Activated CD4-positive, alpha-beta T cell treated with anti-CD3 and anti-CD28 coated beads, Interleukin-2, amount 10 ng/mL, durations not matched to agents 24 days and 14 days (primary cell): ENCODE measurements at regions not wholly inside any gene's neighbourhood (a gene's known extent, or its start where the extent isn't known, plus 50 kb on each side); places are given as distances from the start of the nearest gene placed in this dataset.

Source experiments
- DNase-seq: peaks from one replicate; pipeline ENCODE4 v3.0.0; 2022
- H3K27ac Mint-ChIP-seq: one replicate; pipeline ENCODE4 v1.8.0; 2022; ENCODE audit warnings: mild to moderate bottlenecking, mixed read lengths
- H3K27me3 Mint-ChIP-seq: one replicate; pipeline ENCODE4 v1.8.0; 2022; ENCODE audit warnings: mixed read lengths
- H3K36me3 Mint-ChIP-seq: one replicate; pipeline ENCODE4 v1.8.0; 2022; ENCODE audit warnings: low read depth, mild to moderate bottlenecking, mixed read lengths
- H3K4me1 Mint-ChIP-seq: one replicate; pipeline ENCODE4 v1.8.0; 2021; ENCODE audit warnings: mixed read lengths
- H3K4me3 Mint-ChIP-seq: one replicate; pipeline ENCODE4 v1.8.0; 2022; ENCODE audit warnings: mild to moderate bottlenecking, moderate library complexity, mixed read lengths
- H3K9me3 Mint-ChIP-seq: one replicate; pipeline ENCODE4 v1.8.0; 2021; ENCODE audit warnings: mixed read lengths
- intact Hi-C: fragments of 100-400 bp; cut with micrococcal nuclease; formaldehyde crosslinking; loops from one replicate; pipeline ENCODE4 v1.15.1; 2023

DNA sequence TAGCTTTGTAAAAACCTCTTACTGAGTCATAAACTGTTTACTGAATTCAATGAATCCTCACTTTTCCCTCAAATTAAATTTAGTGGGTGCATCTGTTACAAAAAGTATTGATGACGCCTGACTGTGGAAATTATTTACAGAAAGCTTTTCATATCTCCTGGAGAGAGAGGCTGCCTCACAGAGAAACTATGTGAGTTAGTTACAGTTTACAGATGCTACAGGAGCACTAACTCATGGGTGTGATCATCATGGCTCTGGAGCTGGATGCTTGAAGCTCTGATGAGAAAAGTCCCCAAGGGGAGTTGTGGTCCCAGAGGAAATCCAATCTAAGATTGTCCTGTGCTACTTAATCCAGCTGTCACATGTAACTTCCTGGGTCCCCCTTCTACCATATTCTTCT is 590.8 kb downstream of the LMO7 start:
- H3K36me3 Mint-ChIP-seq, result no peaks in the 10 kb centered on the region
- H3K27ac Mint-ChIP-seq, result no peak overlapping the region

DNA sequence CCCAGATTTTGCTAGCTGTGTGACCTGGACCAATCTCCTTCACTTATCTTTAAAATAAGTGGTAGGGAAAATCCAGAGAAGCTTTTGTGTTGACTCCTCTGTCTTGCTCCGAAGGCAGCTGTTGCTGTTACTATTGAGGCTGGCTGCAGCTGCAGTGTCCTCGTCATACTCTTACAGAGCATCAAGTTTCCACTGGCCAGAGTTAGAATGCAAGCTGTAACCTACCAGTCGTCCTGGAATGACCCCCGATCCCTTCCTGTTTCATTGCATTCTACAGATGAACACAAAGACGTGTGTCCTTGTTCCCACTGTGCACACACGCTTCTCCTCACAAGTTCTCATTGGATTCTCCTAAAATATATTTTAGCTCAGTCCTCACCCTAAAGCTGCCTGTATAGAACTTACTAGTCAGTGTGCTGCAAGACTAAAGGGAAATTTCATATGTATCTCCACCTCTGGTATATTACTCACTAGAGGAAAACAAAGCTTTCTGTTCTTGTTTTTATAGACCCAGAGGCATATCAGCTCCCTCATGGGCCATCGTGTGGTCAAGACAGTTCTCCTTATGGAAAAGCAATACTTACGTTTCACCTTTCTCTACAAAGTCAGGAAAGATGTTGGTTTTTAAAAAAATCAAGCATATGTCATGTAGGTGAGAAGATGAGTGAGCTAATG is 589.8 kb downstream of the LMO7 start:
- Mint-ChIP-seq H3K27ac (no peak overlapping the region), H3K9me3 (no peaks in the 10 kb centered on the region), H3K4me1 (no peaks in the 10 kb centered on the region), H3K4me3 (no peak overlapping the region), H3K36me3 (no peaks in the 10 kb centered on the region), H3K27me3 (no peaks in the 10 kb centered on the region)
- intact Hi-C loops, result no loop called here
- DNase-seq, result no peak

More for the DNA sequence above, 590.8 kb downstream of the LMO7 start:
- no peak for DNase-seq
- Mint-ChIP-seq H3K4me3 (no peak overlapping the region), H3K27me3 (no peaks in the 10 kb centered on the region), H3K9me3 (no peaks in the 10 kb centered on the region), H3K4me1 (no peaks in the 10 kb centered on the region)
- intact Hi-C loops, result no loop called here

DNA sequence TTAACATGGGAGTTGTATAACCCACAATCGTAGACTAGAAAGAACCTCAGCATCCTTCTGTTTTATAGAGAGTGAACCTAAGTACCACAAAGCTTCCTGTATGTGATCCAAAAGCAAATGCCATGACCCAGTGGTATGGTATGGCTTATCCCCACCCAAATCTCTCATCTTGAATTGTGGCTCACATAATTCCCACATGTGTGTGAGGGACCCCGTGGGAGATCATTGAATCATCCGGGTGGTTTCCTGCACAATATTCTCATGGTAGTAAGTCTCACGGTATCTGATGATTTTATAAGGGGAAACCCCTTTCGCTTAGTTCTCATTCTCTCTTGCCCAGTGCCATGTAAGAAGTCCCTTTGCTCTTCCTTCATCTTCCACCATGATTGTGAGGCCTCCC is 587.9 kb downstream of the LMO7 start:
- Mint-ChIP-seq H3K4me1 (no peaks in the 10 kb centered on the region), H3K4me3 (no peak overlapping the region), H3K27ac (no peak overlapping the region), H3K9me3 (no peaks in the 10 kb centered on the region), H3K36me3 (no peaks in the 10 kb centered on the region), H3K27me3 (no peaks in the 10 kb centered on the region)
- DNase-seq, result no peak
- intact Hi-C loops, result no loop called here

DNA sequence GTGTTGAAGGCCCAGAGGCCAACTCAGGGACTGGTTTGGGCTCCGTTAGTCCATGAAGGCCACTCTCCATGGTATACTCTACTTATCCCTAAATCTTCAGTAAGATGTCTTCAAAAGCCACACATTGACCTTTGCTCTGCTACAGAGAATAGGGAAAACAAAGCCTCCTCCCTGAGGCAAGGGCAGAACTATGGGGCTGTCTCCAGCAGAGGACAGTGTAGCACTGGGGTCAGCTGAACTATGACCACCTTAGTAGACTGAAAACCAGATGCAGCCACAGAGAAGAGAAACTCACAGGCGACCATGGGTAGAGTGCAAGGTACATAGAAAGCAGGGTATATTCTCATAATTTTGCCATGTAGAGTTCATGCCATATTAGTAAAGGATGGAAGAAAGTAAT is 587.4 kb downstream of the LMO7 start:
- DNase-seq, result no peak
- Mint-ChIP-seq H3K27ac (no peak overlapping the region), H3K4me3 (no peak overlapping the region), H3K27me3 (no peaks in the 10 kb centered on the region), H3K9me3 (no peaks in the 10 kb centered on the region), H3K36me3 (no peaks in the 10 kb centered on the region), H3K4me1 (no peaks in the 10 kb centered on the region)
- intact Hi-C loops, result no loop called here

DNA sequence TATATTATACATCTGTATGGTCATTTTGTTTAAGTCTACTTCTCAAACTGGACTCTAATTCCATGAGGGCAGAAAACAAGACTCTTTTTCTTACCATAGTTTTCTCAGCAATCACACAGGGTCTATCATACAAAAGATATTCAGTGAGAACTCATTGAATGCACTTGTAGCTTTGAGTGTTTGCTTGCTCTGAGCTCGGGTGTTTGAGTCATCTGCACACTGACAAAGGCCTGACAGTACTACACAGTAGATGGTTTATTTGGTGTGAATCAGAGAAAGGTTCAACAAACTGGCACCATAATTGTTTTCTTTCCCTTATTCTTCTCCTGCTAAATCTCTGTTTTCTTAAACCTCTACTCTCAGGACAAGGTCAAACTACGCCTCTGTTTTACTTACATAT is 586.4 kb downstream of the LMO7 start:
- H3K27ac Mint-ChIP-seq, result no peak overlapping the region

GRCh38 chr13:76216729-76217128 is 580.6 kb downstream of the LMO7 start:
- H3K36me3 Mint-ChIP-seq, result no peaks in the 10 kb centered on the region
- H3K27me3 Mint-ChIP-seq, result no peaks in the 10 kb centered on the region
- no peaks in the 10 kb centered on the region for H3K4me1 Mint-ChIP-seq
- H3K4me3 Mint-ChIP-seq, result no peak overlapping the region
- intact Hi-C loops, result no loop called here
- no peak overlapping the region for H3K27ac Mint-ChIP-seq
- no peak for DNase-seq
- no peaks in the 10 kb centered on the region for H3K9me3 Mint-ChIP-seq

More for the DNA sequence above, 586.4 kb downstream of the LMO7 start:
- no peaks in the 10 kb centered on the region for H3K27me3 Mint-ChIP-seq
- no peaks in the 10 kb centered on the region for H3K4me1 Mint-ChIP-seq
- H3K4me3 Mint-ChIP-seq, result no peak overlapping the region
- no peaks in the 10 kb centered on the region for H3K36me3 Mint-ChIP-seq
- H3K9me3 Mint-ChIP-seq, result no peaks in the 10 kb centered on the region
- intact Hi-C loops, result no loop called here
- DNase-seq, result no peak

DNA sequence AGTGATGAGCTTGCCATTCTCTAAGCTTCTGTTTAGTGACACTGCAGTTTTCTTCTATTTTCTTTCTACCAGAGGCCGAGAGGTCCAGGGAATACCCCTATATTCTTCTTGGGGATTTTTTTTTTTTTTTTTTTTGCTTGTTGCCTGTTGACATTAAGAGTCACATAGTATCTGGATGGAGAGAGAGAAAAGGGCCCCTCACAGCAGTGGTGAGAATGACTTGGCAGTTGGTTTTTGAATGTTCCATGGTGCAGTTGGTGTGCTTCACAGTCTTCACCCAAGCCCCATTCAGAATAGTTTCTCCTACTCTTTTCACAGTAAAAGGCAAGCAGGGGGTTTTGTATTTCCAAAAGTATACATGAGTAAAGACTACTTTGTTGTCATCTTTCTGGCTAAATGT is 577.9 kb downstream of the LMO7 start:
- no peak overlapping the region for H3K4me3 Mint-ChIP-seq
- H3K27me3 Mint-ChIP-seq, result no peaks in the 10 kb centered on the region
- no peaks in the 10 kb centered on the region for H3K9me3 Mint-ChIP-seq
- no peak overlapping the region for H3K27ac Mint-ChIP-seq
- H3K4me1 Mint-ChIP-seq, result no peaks in the 10 kb centered on the region
- intact Hi-C loops, result no loop called here
- DNase-seq, result no peak
- no peaks in the 10 kb centered on the region for H3K36me3 Mint-ChIP-seq

DNA sequence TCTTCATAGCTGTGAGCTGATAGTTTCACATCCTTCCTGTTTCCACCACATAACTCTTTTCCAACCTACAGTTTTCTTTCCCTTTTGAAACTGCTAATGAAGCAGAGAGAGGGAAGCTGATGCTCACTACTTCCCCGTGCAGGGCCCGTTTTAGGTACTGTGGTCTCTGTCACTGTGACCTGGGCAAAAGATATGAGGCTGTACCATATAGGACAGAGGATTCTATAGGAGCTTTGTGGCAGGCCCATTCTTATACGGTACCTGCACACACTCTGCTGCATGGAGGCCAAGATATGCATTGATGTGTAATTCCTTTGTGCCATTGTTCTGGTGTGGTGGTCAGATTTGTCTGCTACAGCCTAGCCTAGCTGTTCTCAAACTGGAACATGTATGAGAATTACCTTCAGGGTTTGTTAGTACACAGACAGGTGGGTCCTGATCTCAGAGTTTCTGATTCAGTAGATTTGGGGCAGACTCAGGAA is 577.3 kb downstream of the LMO7 start:
- H3K9me3 Mint-ChIP-seq, result no peaks in the 10 kb centered on the region
- no peak for DNase-seq
- no peak overlapping the region for H3K27ac Mint-ChIP-seq
- no peak overlapping the region for H3K4me3 Mint-ChIP-seq
- intact Hi-C loops, result no loop called here
- no peaks in the 10 kb centered on the region for H3K36me3 Mint-ChIP-seq
- no peaks in the 10 kb centered on the region for H3K4me1 Mint-ChIP-seq
- no peaks in the 10 kb centered on the region for H3K27me3 Mint-ChIP-seq

DNA sequence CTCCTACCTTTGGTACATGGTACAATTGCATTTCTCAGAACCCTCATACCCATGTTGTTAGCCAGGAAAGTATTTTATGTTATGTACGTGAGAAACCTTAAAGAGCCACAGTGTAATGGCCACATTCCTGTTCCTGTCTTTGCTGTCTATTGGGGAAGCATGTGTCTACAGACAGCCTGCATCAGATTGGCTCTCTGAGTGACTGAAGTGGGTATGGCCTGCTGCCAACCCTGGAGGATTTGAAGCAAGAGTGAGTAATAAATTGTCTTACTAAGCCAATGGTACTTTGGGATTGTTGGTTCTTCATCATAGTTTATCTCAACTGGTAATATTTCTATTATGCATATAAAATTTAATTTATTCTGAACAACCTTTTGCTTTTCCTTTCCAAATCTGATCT is 574.1 kb downstream of the LMO7 start:
- Mint-ChIP-seq H3K9me3 (no peaks in the 10 kb centered on the region), H3K27ac (no peak overlapping the region), H3K4me1 (no peaks in the 10 kb centered on the region), H3K36me3 (no peaks in the 10 kb centered on the region), H3K4me3 (no peak overlapping the region), H3K27me3 (no peaks in the 10 kb centered on the region)
- no peak for DNase-seq
- intact Hi-C loops, result no loop called here

DNA sequence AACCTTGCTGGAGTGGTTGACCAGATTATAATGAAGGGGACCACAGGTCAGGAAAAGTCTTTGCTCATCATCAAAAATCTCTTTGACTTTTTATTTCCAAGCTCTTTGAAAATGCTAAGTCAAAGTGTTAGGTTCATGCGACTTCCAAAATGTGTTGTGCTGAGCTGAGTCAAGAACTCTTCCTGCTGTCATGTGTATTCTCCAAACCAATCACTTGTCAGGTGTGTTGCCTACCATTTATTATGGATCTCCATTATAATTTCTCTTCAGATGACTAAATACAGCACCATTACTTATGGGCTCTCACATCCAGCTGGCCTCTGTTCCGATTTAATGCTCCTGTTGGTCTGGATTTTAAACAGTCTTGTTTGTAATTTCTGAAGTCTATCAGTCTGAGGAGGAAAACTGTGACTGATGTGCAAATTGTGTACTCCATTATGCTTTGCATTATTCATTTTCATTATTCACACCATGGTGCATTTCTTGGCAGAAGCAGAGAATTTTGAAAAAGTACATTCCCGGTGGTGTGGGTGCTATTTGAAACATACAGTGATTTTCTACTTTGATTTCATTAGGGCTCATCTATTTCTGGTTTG is 562.5 kb downstream of the LMO7 start:
- H3K27me3 Mint-ChIP-seq, result no peaks in the 10 kb centered on the region
- H3K4me3 Mint-ChIP-seq, result no peak overlapping the region
- intact Hi-C loops, result no loop called here
- no peaks in the 10 kb centered on the region for H3K36me3 Mint-ChIP-seq
- H3K27ac Mint-ChIP-seq, result no peak overlapping the region
- DNase-seq, result no peak
- no peaks in the 10 kb centered on the region for H3K9me3 Mint-ChIP-seq
- no peaks in the 10 kb centered on the region for H3K4me1 Mint-ChIP-seq

DNA sequence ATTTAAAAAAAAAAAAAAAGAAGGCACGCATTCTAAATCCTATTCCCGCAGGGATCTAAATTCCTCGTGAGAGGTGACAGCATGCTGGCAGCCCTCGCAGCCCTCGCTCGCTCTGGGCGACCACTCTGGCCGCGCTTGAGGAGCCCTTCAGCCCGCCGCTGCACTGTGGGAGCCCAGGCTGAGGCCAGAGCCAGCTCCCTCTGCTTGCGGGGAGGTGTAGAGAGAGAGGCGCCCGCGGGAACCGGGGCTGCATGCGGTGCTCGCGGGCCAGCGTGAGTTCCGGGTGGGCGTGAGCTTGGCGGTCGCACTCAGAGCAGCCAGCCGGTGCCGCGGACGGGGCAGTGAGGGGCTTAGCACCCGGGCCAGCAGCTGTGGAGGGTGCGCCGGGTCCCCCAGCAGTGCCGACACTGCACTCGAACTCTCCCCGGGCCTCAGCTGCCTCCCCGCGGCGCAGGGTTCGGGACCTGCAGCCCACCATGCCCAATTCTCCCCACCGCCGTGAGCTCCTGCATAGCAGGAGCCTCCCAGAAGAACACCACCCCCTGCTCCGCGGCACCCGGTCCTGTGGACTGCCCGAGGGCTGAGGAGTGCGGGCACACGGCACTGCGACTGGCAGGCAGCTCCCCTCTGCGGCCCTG is 553.9 kb downstream of the LMO7 start:
- no peaks in the 10 kb centered on the region for H3K36me3 Mint-ChIP-seq
- no peak for DNase-seq
- intact Hi-C loops, result no loop called here
- H3K27me3 Mint-ChIP-seq, result no peaks in the 10 kb centered on the region
- no peak overlapping the region for H3K4me3 Mint-ChIP-seq
- no peaks in the 10 kb centered on the region for H3K9me3 Mint-ChIP-seq
- no peak overlapping the region for H3K27ac Mint-ChIP-seq
- no peaks in the 10 kb centered on the region for H3K4me1 Mint-ChIP-seq

DNA sequence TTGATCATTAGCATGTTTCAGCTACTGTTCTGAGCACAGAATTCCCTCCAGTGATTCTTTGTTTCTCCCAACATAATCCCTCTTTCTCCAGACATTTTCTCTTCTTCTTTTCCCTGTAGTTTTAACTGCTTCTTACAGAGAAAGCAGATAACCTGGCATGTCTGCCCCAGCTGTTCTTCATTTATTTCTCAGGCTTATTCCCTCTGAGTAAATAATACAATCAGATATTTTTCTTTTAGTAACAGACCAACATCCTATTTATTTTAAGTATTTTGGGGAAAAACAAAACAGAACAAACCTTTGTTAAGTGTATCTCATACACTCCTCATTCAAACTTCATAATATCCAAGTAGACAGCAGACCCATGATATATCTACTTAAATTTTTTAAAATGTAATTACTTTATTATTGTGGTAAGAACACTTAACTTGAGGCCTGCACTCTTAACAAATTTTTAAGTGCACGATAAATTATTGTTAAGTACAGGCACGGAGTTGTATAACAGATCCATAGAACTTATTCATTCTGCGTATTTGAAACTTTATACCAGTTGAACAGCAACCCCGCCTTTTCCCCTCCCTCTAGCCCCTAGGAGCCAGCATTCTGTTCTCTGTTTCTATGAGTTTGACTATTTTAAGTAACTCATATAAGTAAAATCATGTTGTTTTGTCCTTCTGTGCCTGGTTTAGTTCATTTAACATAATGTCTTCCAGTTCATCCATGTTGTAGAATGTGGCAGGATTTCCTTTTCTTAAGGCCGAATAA is 540.0 kb downstream of the LMO7 start:
- H3K4me1 Mint-ChIP-seq, result no peaks in the 10 kb centered on the region
- peaks cover 3% of the 10 kb centered on the region for H3K9me3 Mint-ChIP-seq
- DNase-seq, result no peak
- H3K4me3 Mint-ChIP-seq, result no peak overlapping the region
- intact Hi-C loops, result no loop called here
- H3K27me3 Mint-ChIP-seq, result no peaks in the 10 kb centered on the region
- no peaks in the 10 kb centered on the region for H3K36me3 Mint-ChIP-seq
- H3K27ac Mint-ChIP-seq, result no peak overlapping the region

DNA sequence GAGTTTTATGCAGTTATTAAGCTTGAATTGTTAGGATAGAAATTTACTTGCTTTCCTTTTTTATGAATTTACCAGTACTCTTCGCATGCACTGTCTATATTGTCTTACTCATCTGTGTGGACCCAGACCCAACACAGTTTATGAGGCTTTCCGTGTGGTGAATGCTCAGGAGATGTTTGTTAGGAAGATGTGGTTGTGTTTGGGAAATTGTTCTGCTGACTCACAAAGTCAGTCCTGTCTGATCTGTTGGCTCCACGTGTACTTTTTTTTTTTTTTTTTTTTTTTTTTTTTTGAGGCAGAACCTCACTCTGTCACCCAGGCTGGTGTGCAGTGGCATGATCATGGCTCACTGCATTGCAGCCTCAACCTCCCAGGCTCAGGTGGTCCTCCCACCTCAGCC is 532.5 kb downstream of the LMO7 start:
- intact Hi-C loops, result no loop called here
- Mint-ChIP-seq H3K4me1 (no peaks in the 10 kb centered on the region), H3K4me3 (no peak overlapping the region), H3K27me3 (no peaks in the 10 kb centered on the region), H3K9me3 (peaks cover 3% of the 10 kb centered on the region), H3K27ac (no peak overlapping the region), H3K36me3 (no peaks in the 10 kb centered on the region)
- DNase-seq, result no peak

GRCh38 chr13:76164290-76164689 is 528.2 kb downstream of the LMO7 start:
- H3K27ac Mint-ChIP-seq, result no peak overlapping the region
- no peaks in the 10 kb centered on the region for H3K9me3 Mint-ChIP-seq
- H3K4me1 Mint-ChIP-seq, result no peaks in the 10 kb centered on the region
- no peaks in the 10 kb centered on the region for H3K27me3 Mint-ChIP-seq
- no peaks in the 10 kb centered on the region for H3K36me3 Mint-ChIP-seq
- DNase-seq, result no peak
- intact Hi-C loops, result no loop called here
- no peak overlapping the region for H3K4me3 Mint-ChIP-seq
